ENCODE measurements at regions not wholly inside any gene's neighbourhood (a gene's known extent, or its start where the extent isn't known, plus 50 kb on each side); places are given as distances from the start of the nearest gene placed in this dataset.

GRCh38 chr12:130074661-130075406, 87.4 kb upstream of the FZD10 start:
- intact Hi-C loops (cut with DNase I): no loop called here
- Histone ChIP-seq H3K27ac (no peak overlapping the region), H3K4me3 (no peak overlapping the region), H3K9me3 (no peaks in the 10 kb centered on the region), H3K36me3 (no peaks in the 10 kb centered on the region), H3K4me1 (no peaks in the 10 kb centered on the region), H3K27me3 (no peaks in the 10 kb centered on the region)
- ATAC-seq (no peak), DNase-seq (no peak)
- TF ChIP-seq CTCF (IDR thresholded peaks at IDR 0.05): no peak
- no peak for TF ChIP-seq POLR2A (IDR thresholded peaks at IDR 0.05)
- WGBS (ENCODE audit: insufficient coverage, low coverage, low lambda C conversion rate, missing lambda C conversion rate): 100% methylated on average over 1 of the region's 8 CpGs

GRCh38 chr12:130075497-130076076, 86.7 kb upstream of the FZD10 start:
- no peak overlapping the region for H3K4me3 ChIP-seq
- no peak for TF ChIP-seq CTCF (IDR thresholded peaks at IDR 0.05)
- no peak for TF ChIP-seq POLR2A (IDR thresholded peaks at IDR 0.05)
- WGBS (ENCODE audit: insufficient coverage, low coverage, low lambda C conversion rate, missing lambda C conversion rate): 60% methylated on average over 6 of the region's 8 CpGs
- H3K9me3 ChIP-seq: no peaks in the 10 kb centered on the region
- DNase-seq (no peak), ATAC-seq (no peak)
- no peaks in the 10 kb centered on the region for H3K36me3 ChIP-seq
- no peaks in the 10 kb centered on the region for H3K27me3 ChIP-seq
- H3K27ac ChIP-seq: no peak overlapping the region
- intact Hi-C loops (cut with DNase I): no loop called here
- no peaks in the 10 kb centered on the region for H3K4me1 ChIP-seq

DNA sequence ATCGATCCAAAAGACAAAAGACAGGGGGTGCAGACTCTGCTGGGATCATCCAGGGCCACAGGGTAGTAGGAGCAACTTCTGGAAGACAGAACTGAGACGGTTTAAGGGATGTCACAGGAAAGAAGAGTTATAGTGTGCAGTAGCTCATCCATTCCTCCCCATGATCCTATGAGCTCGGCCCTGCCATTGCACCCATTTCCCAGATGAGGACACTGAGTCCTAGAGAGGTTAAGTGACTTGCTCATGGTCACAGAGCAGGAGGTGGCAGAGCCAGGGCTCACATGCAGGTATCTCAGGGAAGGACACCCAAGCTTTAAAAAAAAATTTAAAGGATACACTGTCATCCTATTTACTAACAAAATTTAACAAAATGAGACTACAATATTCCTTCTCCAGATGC, 86.1 kb upstream of the FZD10 start:
- DNase-seq: no peak
- no peak overlapping the region for H3K4me3 ChIP-seq
- H3K27ac ChIP-seq: no peak overlapping the region
- TF ChIP-seq POLR2A (IDR thresholded peaks at IDR 0.05) (no peak), CTCF (IDR thresholded peaks at IDR 0.05) (no peak)
- H3K27me3 ChIP-seq: no peaks in the 10 kb centered on the region
- no peaks in the 10 kb centered on the region for H3K36me3 ChIP-seq
- ATAC-seq: no peak
- 42% methylated on average over 3 of the region's 3 CpGs for WGBS (ENCODE audit: insufficient coverage, low coverage, low lambda C conversion rate, missing lambda C conversion rate)
- no peaks in the 10 kb centered on the region for H3K4me1 ChIP-seq
- intact Hi-C loops (cut with DNase I): no loop called here
- H3K9me3 ChIP-seq: no peaks in the 10 kb centered on the region

- no peaks in the 10 kb centered on the region for H3K36me3 ChIP-seq
- intact Hi-C loops (cut with DNase I): no loop called here
- H3K27ac ChIP-seq: no peak overlapping the region
- WGBS (ENCODE audit: insufficient coverage, low coverage, low lambda C conversion rate, missing lambda C conversion rate): 5% methylated on average over 5 of the region's 5 CpGs
- no peak for TF ChIP-seq CTCF (IDR thresholded peaks at IDR 0.05)
- no peak for TF ChIP-seq POLR2A (IDR thresholded peaks at IDR 0.05)
- peak; percentile 55 to 81 (median 70) for ATAC-seq
- DNase-seq: no peak
- H3K9me3 ChIP-seq: no peaks in the 10 kb centered on the region
- H3K27me3 ChIP-seq: no peaks in the 10 kb centered on the region
- no peaks in the 10 kb centered on the region for H3K4me1 ChIP-seq
- H3K4me3 ChIP-seq: no peak overlapping the region
Observed at GRCh38 chr12:130076752-130077151, 85.5 kb upstream of the FZD10 start.
